ENCODE measurements at regions not wholly inside any gene's neighbourhood (a gene's known extent, or its start where the extent isn't known, plus 50 kb on each side); places are given as distances from the start of the nearest gene placed in this dataset.

DNA sequence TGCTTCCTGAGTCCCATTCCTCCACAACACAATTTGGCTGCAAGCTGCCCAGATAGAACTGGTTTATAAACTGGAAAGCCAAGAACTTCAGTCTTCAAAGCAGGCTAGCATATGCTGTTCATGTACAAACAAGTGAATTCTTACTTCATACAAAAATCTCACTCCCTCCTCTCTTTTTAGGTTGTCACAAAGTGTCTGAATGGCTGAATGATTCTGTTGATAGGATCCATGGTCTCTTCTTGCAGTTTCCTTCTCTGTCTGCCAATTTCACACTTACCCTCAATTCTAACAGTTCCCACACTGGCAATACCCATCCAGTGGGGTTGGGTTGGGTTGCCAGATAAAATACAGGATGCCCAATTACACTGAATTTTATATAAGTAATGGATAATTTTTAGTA, 363.5 kb downstream of the DEPDC1B start:
- no peak overlapping the region for H3K27ac ChIP-seq (ENCODE audit: low read depth in 1 of 2, low read length in 2 of 2)
- TF ChIP-seq NR2F2 (IDR thresholded peaks at IDR 0.05) (no peak), TAF1 (conservative IDR thresholded peaks at IDR 0.05) (no peak), GABPA (IDR thresholded peaks at IDR 0.05 in 1 of 2, conservative IDR thresholded peaks at IDR 0.05 in 1 of 2) (no peak)
- no peaks in the 10 kb centered on the region for H3K36me3 ChIP-seq (ENCODE audit: control insufficient read depth in 4 of 4, insufficient read depth in 3 of 4, low read depth in 1 of 4, low read length in 3 of 4)
- no peaks in the 10 kb centered on the region for H3K9me3 ChIP-seq (ENCODE audit: control insufficient read depth in 4 of 4, low read length in 3 of 4)
- H3K4me3 ChIP-seq (ENCODE audit: low read depth in 1 of 3, low read length in 3 of 3), result no peak overlapping the region
- DNase-seq (ENCODE audit: low spot score), result no peak
- H3K4me1 ChIP-seq (ENCODE audit: control insufficient read depth in 4 of 4, insufficient read depth in 4 of 4, low read length in 3 of 4), result no peaks in the 10 kb centered on the region
- H3K27me3 ChIP-seq (ENCODE audit: control insufficient read depth in 4 of 4, insufficient read depth in 4 of 4, low read length in 3 of 4), result no peaks in the 10 kb centered on the region
- no peak overlapping the region for H3K9ac ChIP-seq (ENCODE audit: low read depth in 1 of 2, low read length in 2 of 2)

DNA sequence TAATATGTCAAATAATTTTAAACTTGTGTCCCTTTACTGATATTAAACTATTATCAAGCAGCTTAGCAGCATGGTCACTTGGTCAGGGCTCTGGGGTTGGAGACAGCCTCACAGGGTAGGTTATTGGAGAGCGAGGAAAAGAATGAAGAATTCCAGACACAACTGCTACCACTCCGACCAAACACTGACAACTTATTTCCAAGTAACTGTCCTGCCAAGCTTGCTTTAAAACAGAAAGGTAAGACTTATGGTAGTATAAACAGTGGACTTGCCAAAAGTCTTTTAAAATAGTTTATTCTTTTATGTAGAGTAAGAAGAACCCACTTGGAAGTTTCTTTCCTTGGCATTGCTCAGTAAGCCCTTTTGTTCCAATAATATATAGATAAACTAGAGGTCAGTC, 364.1 kb downstream of the DEPDC1B start:
- H3K4me3 ChIP-seq (ENCODE audit: low read depth in 1 of 3, low read length in 3 of 3), result no peak overlapping the region
- TF ChIP-seq JUND (IDR thresholded peaks at IDR 0.05), result no peak
- TF ChIP-seq RXRA (IDR thresholded peaks at IDR 0.05), result no peak
- no peak for TF ChIP-seq TAF1 (conservative IDR thresholded peaks at IDR 0.05)
- no peak for TF ChIP-seq NR2F2 (IDR thresholded peaks at IDR 0.05)
- TF ChIP-seq, protein P1, sequence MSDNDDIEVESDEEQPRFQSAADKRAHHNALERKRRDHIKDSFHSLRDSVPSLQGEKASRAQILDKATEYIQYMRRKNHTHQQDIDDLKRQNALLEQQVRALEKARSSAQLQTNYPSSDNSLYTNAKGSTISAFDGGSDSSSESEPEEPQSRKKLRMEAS (IDR thresholded peaks at IDR 0.05), result no peak
- TF ChIP-seq FOXA2 (IDR thresholded peaks at IDR 0.05), result no peak
- TF ChIP-seq, protein P2, sequence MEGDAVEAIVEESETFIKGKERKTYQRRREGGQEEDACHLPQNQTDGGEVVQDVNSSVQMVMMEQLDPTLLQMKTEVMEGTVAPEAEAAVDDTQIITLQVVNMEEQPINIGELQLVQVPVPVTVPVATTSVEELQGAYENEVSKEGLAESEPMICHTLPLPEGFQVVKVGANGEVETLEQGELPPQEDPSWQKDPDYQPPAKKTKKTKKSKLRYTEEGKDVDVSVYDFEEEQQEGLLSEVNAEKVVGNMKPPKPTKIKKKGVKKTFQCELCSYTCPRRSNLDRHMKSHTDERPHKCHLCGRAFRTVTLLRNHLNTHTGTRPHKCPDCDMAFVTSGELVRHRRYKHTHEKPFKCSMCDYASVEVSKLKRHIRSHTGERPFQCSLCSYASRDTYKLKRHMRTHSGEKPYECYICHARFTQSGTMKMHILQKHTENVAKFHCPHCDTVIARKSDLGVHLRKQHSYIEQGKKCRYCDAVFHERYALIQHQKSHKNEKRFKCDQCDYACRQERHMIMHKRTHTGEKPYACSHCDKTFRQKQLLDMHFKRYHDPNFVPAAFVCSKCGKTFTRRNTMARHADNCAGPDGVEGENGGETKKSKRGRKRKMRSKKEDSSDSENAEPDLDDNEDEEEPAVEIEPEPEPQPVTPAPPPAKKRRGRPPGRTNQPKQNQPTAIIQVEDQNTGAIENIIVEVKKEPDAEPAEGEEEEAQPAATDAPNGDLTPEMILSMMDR (IDR thresholded peaks at IDR 0.05; ENCODE audit: low read depth, low read length, missing input control), result no peak
- TF ChIP-seq, protein P3, sequence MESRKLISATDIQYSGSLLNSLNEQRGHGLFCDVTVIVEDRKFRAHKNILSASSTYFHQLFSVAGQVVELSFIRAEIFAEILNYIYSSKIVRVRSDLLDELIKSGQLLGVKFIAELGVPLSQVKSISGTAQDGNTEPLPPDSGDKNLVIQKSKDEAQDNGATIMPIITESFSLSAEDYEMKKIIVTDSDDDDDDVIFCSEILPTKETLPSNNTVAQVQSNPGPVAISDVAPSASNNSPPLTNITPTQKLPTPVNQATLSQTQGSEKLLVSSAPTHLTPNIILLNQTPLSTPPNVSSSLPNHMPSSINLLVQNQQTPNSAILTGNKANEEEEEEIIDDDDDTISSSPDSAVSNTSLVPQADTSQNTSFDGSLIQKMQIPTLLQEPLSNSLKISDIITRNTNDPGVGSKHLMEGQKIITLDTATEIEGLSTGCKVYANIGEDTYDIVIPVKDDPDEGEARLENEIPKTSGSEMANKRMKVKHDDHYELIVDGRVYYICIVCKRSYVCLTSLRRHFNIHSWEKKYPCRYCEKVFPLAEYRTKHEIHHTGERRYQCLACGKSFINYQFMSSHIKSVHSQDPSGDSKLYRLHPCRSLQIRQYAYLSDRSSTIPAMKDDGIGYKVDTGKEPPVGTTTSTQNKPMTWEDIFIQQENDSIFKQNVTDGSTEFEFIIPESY (IDR thresholded peaks at IDR 0.05), result no peak
- no peak for TF ChIP-seq EGR1 (IDR thresholded peaks at IDR 0.05; ENCODE audit: low read depth in 2 of 2)
- no peak for TF ChIP-seq YY1 (IDR thresholded peaks at IDR 0.05)
- no peak for TF ChIP-seq FOXA1 (IDR thresholded peaks at IDR 0.05)
- no peak for TF ChIP-seq SP1 (IDR thresholded peaks at IDR 0.05)
- TF ChIP-seq, protein P4, sequence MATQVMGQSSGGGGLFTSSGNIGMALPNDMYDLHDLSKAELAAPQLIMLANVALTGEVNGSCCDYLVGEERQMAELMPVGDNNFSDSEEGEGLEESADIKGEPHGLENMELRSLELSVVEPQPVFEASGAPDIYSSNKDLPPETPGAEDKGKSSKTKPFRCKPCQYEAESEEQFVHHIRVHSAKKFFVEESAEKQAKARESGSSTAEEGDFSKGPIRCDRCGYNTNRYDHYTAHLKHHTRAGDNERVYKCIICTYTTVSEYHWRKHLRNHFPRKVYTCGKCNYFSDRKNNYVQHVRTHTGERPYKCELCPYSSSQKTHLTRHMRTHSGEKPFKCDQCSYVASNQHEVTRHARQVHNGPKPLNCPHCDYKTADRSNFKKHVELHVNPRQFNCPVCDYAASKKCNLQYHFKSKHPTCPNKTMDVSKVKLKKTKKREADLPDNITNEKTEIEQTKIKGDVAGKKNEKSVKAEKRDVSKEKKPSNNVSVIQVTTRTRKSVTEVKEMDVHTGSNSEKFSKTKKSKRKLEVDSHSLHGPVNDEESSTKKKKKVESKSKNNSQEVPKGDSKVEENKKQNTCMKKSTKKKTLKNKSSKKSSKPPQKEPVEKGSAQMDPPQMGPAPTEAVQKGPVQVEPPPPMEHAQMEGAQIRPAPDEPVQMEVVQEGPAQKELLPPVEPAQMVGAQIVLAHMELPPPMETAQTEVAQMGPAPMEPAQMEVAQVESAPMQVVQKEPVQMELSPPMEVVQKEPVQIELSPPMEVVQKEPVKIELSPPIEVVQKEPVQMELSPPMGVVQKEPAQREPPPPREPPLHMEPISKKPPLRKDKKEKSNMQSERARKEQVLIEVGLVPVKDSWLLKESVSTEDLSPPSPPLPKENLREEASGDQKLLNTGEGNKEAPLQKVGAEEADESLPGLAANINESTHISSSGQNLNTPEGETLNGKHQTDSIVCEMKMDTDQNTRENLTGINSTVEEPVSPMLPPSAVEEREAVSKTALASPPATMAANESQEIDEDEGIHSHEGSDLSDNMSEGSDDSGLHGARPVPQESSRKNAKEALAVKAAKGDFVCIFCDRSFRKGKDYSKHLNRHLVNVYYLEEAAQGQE (IDR thresholded peaks at IDR 0.05), result no peak
- TF ChIP-seq GABPA (IDR thresholded peaks at IDR 0.05 in 1 of 2, conservative IDR thresholded peaks at IDR 0.05 in 1 of 2), result no peak
- TF ChIP-seq RAD21 (IDR thresholded peaks at IDR 0.05), result no peak
- no peak for TF ChIP-seq HNF4G (IDR thresholded peaks at IDR 0.05)
- TF ChIP-seq, protein P5, sequence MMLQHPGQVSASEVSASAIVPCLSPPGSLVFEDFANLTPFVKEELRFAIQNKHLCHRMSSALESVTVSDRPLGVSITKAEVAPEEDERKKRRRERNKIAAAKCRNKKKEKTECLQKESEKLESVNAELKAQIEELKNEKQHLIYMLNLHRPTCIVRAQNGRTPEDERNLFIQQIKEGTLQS (IDR thresholded peaks at IDR 0.05), result no peak
- no peak for TF ChIP-seq HNF4A (conservative IDR thresholded peaks at IDR 0.05)
- no peak for DNase-seq (ENCODE audit: low spot score)
- no peak overlapping the region for H3K27ac ChIP-seq (ENCODE audit: low read depth in 1 of 2, low read length in 2 of 2)
- no peaks in the 10 kb centered on the region for H3K36me3 ChIP-seq (ENCODE audit: control insufficient read depth in 4 of 4, insufficient read depth in 3 of 4, low read depth in 1 of 4, low read length in 3 of 4)
- H3K9ac ChIP-seq (ENCODE audit: low read depth in 1 of 2, low read length in 2 of 2), result no peak overlapping the region
- no peaks in the 10 kb centered on the region for H3K27me3 ChIP-seq (ENCODE audit: control insufficient read depth in 4 of 4, insufficient read depth in 4 of 4, low read length in 3 of 4)
- no peaks in the 10 kb centered on the region for H3K4me1 ChIP-seq (ENCODE audit: control insufficient read depth in 4 of 4, insufficient read depth in 4 of 4, low read length in 3 of 4)
- no peaks in the 10 kb centered on the region for H3K9me3 ChIP-seq (ENCODE audit: control insufficient read depth in 4 of 4, low read length in 3 of 4)
- 89% methylated on average over 2 of the region's 2 CpGs for WGBS

Measured in liver (tissue), 8 donors.